ENCODE measurements at regions not wholly inside any gene's neighbourhood (a gene's known extent, or its start where the extent isn't known, plus 50 kb on each side); places are given as distances from the start of the nearest gene placed in this dataset.

DNA sequence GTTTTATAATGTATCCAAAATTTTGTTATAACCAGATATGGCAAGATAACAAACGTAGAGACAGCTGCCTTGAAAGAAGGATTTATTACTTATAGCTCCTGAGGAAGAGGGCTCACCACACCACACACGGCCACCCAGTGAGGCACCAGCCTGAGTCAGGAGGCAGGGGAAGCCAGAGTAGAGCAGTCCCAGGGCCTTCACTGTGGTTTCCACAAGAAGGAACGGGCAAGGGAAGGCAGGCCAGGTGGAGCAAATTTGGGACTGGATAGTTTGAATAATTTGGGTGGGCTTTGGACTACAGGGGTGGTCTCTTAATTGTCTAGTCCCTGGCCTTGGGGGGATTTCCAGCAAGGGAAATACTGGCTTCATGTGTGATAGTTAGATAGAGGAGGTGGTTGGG lies 72.5 kb downstream of the RRAGC start:
- H3K9me3 ChIP-seq = peaks cover 0 to under 1% (median 0%) of the 10 kb centered on the region in 4 donors
- peaks cover 0 to 9% (median 8%) of the 10 kb centered on the region in 4 donors for H3K4me1 ChIP-seq
- TF ChIP-seq, protein P1, sequence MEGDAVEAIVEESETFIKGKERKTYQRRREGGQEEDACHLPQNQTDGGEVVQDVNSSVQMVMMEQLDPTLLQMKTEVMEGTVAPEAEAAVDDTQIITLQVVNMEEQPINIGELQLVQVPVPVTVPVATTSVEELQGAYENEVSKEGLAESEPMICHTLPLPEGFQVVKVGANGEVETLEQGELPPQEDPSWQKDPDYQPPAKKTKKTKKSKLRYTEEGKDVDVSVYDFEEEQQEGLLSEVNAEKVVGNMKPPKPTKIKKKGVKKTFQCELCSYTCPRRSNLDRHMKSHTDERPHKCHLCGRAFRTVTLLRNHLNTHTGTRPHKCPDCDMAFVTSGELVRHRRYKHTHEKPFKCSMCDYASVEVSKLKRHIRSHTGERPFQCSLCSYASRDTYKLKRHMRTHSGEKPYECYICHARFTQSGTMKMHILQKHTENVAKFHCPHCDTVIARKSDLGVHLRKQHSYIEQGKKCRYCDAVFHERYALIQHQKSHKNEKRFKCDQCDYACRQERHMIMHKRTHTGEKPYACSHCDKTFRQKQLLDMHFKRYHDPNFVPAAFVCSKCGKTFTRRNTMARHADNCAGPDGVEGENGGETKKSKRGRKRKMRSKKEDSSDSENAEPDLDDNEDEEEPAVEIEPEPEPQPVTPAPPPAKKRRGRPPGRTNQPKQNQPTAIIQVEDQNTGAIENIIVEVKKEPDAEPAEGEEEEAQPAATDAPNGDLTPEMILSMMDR (IDR thresholded peaks at IDR 0.05) = no peak
- TF ChIP-seq POLR2A (IDR thresholded peaks at IDR 0.05; ENCODE audit: low read depth) = no peak
- no peak for TF ChIP-seq EP300 (IDR thresholded peaks at IDR 0.05)
- no peak for TF ChIP-seq POLR2AphosphoS5 (IDR thresholded peaks at IDR 0.05)
- intact Hi-C loops (cut with DNase I) = no loop called here
- H3K36me3 ChIP-seq = no peaks in the 10 kb centered on the region
- H3K4me3 ChIP-seq = no peak overlapping the region
- no peak overlapping the region for H3K27ac ChIP-seq (replicated peaks in 1 of 4)
- 78% methylated on average over 3 of the region's 3 CpGs for WGBS
- peaks cover 0 to 97% (median 26%) of the 10 kb centered on the region in 4 donors for H3K27me3 ChIP-seq
- no peak for DNase-seq (ENCODE audit: extremely low spot score)

DNA sequence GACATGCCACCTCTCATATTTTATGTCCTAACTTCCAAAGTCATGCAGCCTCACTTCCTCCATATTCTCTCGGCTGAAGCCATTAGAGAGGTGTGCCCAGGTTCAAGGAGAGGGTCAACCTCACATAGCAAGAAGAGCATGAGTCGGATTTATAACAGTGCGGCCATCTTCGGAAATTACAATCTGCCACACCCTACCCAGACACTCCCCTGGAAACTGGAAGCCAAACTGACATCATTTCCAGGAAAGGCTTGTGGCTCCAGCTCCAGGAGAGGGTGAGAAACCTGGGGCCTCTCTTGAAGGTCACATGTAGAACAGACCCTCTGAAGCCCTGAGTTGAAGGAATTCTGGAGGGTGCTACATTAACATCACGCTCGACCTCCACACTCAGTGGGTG lies 73.5 kb downstream of the RRAGC start:
- intact Hi-C loops (cut with DNase I) = no loop called here
- Histone ChIP-seq H3K4me3 (no peak overlapping the region), H3K9me3 (no peaks in the 10 kb centered on the region), H3K4me1 (peaks cover 0 to 9% (median 8%) of the 10 kb centered on the region in 4 donors), H3K27me3 (peaks cover 0 to 97% (median 26%) of the 10 kb centered on the region in 4 donors), H3K27ac (replicated peaks in 1 of 4) (no peak overlapping the region), H3K36me3 (no peaks in the 10 kb centered on the region)
- DNase-seq (ENCODE audit: extremely low spot score) = no peak
- TF ChIP-seq EP300 (IDR thresholded peaks at IDR 0.05) (no peak), POLR2AphosphoS5 (IDR thresholded peaks at IDR 0.05) (no peak), POLR2A (IDR thresholded peaks at IDR 0.05; ENCODE audit: low read depth) (no peak)
- TF ChIP-seq, protein P1 (IDR thresholded peaks at IDR 0.05) = no peak
- WGBS = 86% methylated on average over 6 of the region's 6 CpGs

DNA sequence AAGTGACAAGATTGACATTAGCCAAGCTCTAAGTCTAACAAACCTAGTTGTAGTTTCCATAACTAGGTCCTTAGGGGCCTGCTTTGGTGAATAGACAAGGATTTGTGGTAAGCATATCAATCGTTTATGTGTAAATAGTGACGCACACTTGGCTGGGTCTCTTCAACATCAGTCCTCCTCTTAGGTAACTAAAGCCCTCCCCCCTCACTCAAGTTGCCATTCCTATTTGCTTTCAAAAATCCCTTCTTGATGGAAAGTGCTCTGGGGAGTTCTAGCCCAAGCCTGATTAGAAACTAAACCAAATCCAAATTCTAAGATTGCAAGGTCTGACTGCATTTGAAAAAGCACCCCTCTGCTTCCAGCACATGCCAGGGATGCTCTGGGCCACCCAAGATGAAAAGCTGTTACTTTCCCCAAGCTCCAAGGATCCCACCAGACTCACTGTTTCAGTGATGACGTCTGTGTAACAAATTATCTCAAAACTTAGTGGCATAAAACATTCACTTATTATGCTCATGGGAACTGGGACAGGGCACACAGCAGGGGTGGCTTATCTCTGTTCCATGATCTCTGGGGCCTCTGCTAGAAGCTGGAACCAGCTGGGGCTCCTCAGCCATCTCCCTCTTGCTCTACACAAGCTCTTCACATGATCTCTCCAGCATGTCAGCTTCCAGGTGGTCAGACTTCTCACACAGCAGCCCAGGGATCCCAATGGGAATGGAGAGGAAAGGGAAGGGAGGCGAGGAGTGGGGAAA lies 74.1 kb downstream of the RRAGC start:
- no peaks in the 10 kb centered on the region for H3K36me3 ChIP-seq
- H3K4me1 ChIP-seq = peaks cover 0 to 9% (median 8%) of the 10 kb centered on the region in 4 donors
- H3K27me3 ChIP-seq = peaks cover 0 to 97% (median 23%) of the 10 kb centered on the region in 4 donors
- no peak overlapping the region for H3K27ac ChIP-seq (replicated peaks in 1 of 4)
- 79% methylated on average over 3 of the region's 4 CpGs for WGBS
- no peak for TF ChIP-seq POLR2AphosphoS5 (IDR thresholded peaks at IDR 0.05)
- TF ChIP-seq, protein P1 (IDR thresholded peaks at IDR 0.05) = no peak
- TF ChIP-seq POLR2A (IDR thresholded peaks at IDR 0.05; ENCODE audit: low read depth) = no peak
- no peaks in the 10 kb centered on the region for H3K9me3 ChIP-seq
- no peak for DNase-seq (ENCODE audit: extremely low spot score)
- intact Hi-C loops (cut with DNase I) = no loop called here
- H3K4me3 ChIP-seq = no peak overlapping the region

DNA sequence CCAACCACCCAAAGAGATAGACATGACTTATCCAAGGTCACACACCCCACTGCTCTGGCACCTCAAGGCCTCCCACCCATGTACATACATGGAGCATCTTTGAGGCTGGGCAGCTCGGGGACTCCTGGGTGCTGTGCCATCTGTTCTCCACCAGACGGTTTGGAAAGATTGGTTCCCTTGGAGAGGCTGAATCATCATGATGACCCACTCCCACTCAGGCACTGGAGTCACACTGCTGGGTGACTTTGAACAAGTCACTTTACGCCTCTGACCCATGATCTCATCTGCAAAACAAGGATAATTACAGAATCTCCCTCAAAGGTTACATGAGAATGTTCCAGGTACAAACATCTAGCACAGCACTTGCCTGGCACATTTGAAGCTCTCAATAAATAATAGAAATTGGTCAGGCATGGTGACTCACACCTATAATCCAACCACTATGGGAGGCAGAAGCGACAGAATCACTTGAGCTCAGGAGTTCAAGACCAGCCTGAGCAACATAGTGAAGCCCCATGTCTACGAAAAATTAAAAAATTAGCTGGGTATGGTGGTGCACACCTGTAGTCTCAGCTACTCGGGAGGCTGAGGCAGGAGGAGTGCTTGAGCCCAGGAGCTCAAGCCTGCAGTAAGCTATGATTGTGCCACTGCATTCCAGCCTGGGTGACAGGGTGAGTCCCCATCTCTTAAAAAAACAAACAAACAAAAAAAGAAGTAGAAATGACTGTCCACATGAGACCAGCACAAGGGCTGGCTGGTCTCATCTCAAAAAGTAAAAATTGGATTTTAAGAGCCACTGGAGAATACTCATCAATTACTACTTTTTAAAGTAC lies 74.9 kb downstream of the RRAGC start:
- no peaks in the 10 kb centered on the region for H3K9me3 ChIP-seq
- 100% methylated on average over 5 of the region's 6 CpGs for WGBS
- no peak overlapping the region for H3K4me3 ChIP-seq
- TF ChIP-seq, protein P1 (IDR thresholded peaks at IDR 0.05) = no peak
- TF ChIP-seq EP300 (IDR thresholded peaks at IDR 0.05) = no peak
- TF ChIP-seq POLR2AphosphoS5 (IDR thresholded peaks at IDR 0.05) = no peak
- no peak for TF ChIP-seq POLR2A (IDR thresholded peaks at IDR 0.05; ENCODE audit: low read depth)
- H3K36me3 ChIP-seq = no peaks in the 10 kb centered on the region
- intact Hi-C loops (cut with DNase I) = no loop called here
- peaks cover 0 to 96% (median 21%) of the 10 kb centered on the region in 4 donors for H3K27me3 ChIP-seq
- no peak for DNase-seq (ENCODE audit: extremely low spot score)
- H3K4me1 ChIP-seq = peaks cover 0 to 9% (median 8%) of the 10 kb centered on the region in 4 donors
- H3K27ac ChIP-seq (replicated peaks in 1 of 4) = no peak overlapping the region
